ENCODE measurements at regions not wholly inside any gene's neighbourhood (a gene's known extent, or its start where the extent isn't known, plus 50 kb on each side); places are given as distances from the start of the nearest gene placed in this dataset.
"Not testable (repeated sequence)": the region's sequence is repeated elsewhere in the genome, so short reads cannot be mapped to it uniquely, and the experiment has no call there.

DNA sequence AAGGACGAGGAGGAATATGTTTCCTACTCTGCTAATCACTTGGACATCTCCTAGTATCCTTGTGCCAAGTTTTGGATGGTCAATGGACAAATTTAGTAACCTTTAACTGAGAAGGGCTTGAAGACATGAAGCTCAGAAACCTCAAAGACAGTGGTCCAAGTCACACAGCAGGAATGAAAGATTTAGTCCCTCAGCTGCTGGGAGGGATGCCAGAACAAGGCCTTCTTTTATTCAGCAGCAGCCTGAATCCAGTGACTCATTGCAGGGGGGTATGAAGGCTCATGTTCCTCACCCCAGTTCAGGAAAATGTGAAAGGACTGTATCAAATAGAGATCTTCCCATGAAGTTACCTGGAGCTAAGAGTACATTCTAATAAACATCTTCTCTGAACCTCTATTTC, 214.9 kb upstream of the UGT8 start:
- no peak for DNase-seq

GRCh38 chr4:114384629-114385028, 214.0 kb upstream of the UGT8 start:
- DNase-seq = no peak

- DNase-seq = no peak
Measured at GRCh38 chr4:114385195-114385985, 213.2 kb upstream of the UGT8 start.

DNA sequence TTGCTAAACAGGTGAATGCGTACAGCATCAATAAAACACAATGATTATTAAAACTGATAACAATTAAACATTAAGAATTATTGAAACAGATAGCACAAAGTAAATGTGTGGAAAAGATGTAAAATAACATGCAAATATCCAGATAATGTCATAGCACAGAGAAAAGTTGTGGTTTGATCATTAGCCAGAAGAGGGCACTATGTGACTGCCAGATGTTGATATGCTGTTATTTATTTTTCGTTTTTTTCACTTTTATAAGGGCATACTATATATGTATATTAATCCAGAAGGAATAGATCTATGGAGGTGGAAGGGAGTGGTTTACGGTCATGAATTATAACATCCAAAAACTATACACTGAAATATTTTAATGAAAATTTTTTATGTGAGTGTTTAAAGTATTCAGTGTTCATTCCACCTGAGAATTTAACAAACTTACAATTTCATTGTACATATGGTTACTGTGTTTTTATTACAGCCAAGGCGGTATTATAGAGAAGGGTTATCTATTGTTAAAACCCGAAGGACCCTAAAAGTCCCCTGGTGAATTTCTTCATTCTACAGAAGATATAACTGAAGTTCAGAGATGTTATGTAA, 211.9 kb upstream of the UGT8 start:
- no peak for DNase-seq

DNA sequence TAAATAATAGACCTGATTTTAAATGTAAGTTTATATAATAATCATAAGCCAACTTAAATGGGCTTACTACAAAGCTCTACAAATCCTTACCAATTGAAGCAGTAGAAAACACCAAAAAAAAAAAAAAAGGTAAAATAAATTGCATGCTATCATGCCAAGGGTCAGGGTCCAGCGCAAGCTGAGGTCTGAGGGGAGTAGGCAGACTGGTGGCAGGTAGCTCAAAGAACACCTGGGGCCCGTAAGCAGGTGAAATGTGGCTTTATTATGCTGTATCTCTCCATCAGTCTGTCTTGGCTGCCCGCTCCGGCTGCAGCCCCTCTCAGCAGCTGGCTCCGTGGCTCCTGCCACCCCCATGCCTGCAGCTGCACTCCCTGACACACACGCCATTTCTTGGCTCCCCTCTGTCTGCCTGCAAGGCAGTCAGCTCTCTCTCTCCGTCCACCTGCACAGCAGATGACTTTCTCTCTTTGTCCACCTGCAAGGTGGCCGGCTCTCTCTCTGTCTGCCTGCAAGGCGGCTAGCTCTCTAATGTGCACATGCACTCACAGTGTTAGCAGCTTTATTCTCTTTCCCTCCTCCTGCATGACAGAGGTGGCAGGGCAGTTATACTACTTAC, 209.4 kb upstream of the UGT8 start:
- DNase-seq = no peak

GRCh38 chr4:114393295-114394038, 205.1 kb upstream of the UGT8 start:
- no peak for DNase-seq

DNA sequence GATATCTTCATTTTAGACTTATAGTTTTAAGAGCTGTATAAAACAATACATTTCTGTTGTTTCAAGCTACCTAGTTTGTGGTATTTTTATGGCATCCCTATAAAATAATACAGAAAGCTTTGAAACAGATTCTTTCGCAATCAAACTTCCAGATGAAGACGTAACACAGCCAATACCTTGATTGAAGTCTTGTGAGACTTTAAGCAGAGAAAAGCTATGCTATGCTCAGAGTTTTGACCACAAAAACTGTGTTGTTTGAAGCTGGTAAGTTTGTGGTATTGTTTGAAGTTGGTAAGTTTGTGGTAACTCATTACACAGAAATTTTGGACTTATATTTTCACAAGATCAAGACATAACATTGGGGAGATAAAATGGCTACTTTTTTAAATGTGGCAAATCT, 201.8 kb upstream of the UGT8 start:
- DNase-seq = no peak

DNA sequence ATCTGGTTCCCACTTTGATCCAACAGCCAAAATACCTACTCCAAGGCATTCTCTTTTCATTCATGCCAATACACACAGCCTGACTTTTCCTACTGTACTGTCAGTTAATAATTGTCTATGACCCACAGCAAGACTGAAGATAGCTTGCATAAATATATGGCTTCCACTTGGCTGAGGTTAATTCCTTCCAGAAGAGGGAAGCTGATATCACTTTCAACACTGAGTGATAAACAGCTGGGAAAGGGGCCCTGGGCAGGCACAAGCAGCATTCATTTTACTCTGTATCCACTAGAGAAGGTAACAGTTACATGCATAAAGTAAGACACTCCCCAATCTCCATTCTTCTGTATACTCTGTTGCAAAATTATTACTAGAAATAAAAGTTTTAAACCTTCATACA, 200.2 kb upstream of the UGT8 start:
- no peak for DNase-seq

DNA sequence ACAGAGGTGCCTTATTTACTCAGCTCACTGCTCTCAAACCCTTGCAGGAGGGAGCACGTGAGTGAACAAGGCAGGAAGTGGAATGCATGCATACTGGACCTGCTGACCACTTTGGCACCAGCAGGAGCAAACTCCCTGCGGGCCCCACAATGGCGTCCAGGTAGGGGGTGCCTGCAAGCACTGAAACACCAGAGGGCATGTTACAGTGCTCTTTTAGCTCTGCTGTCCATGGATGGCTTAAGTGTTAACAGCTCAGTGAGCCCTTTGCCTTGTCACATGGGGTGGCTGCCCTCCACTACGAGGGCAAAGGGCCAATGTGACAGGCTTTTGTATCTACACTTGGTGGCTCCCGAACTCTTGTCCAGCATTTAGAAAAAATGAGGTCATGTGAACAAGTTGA, 199.5 kb upstream of the UGT8 start:
- no peak for DNase-seq

DNA sequence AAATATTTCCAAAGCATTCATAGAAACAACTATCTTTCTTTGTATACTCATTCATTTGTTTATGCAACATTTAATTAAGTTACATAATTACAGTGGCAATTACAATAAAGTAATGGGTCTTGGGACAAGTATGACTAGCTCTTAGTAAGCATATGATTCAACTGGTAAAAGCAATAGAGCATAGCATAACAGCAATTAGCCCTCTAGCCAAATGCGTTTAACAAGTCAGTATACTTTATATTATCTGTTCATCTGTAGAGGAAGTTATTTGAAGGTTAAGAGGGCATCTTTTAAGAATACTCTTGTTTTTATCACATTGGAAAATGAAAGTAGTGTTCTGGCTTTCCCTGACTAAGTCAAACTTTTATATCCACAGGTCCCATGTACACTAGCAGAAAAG, 198.1 kb upstream of the UGT8 start:
- DNase-seq = no peak

DNA sequence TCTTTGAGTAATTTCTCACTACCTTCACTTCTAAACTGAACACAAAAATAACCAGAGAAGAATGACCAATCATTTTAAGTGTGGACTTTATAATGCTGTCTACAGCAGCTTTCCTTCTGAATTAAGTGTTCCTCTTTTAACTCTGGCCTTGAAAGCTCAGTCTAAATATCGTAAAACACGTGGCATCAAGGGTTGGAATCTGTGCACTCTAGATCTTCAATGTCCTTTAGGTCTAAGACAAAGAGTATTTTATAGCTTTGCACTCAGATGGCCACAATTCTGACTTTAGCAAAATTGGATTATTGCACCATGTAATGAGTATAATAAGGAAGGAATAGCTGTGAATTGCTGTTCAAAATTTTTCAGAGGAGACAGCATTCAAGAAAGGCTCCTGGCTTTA, 197.1 kb upstream of the UGT8 start:
- no peak for DNase-seq

DNA sequence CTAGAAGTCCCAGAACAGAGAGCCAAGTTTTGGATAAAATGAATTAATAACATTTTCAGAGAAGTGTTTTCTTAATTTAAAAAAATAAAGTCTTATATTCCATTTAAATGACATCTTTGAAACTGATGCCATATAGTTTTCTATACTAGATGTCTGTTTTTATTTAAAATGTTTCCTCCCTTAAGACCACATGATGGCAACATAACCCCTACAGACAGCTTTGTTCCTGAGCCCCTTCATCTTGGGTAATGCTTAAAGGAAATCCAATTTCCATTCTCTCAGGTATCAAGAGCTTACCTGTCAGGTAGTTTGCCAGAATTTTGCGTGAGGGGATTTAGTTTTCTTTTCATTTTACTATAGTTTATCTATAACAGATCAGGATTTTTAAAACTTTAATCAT, 181.4 kb upstream of the UGT8 start:
- DNase-seq = no peak

- DNase-seq = no peak
Measured at GRCh38 chr4:114420069-114420468, 178.5 kb upstream of the UGT8 start.

DNA sequence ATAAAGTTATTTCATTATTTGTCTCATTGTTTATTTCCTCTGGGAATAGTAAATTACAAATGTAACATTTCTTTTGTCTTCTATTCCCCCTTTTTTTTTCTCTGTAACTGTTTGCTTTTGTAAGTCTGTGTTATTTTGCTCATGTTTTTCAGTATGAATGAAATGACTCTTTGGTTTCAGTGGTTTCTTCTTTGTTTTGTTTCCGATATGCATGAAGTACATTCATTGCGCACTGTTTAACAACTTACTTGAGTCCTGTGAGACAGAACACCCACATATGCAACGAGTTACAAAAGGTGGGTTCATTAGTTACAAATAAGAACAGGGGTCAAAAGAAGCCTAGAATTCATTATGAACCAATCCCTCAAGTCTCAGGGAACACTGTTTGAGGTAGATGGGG, 175.0 kb upstream of the UGT8 start:
- no peak for DNase-seq

DNA sequence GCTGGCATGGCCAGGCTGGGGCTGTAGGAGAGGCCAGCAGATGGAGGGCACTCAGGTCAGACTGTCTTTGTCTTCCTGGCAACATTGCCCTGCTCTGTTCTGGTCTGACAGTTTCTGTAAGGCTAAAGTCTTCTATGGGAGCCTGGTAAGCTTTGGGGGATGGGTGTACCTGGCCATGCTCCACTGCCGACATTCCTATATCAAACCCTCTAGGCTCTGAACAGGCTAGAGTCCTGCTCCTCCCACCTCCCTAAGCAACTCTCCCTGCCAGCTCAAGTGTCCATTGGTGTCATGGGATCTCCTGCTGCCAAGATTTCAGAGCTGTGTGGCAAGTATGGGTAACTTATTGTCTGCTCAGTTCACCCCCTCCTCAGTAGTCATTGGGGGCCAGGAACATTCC, 163.5 kb upstream of the UGT8 start:
- no peak for DNase-seq

- no peak for DNase-seq
Measured at GRCh38 chr4:114442856-114443255, 155.8 kb upstream of the UGT8 start.

DNA sequence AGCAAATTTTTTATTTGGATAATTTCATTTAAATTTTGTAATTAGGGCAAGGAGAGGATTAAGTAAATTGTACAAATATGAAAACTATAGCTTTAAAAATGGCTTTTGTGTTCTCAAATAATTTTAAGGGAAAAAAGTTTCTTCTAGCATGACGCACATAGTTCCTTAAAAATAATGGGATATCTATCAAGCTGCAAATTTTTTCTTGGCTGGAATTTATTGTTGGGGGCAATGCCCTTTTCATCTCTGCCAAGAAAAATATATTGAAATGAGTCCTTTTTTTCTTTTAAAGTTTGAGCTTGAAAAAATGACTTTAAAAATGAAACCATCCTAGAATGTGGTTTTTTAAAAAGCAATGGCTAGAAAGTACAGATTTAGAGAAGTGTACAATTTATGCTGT, 154.4 kb upstream of the UGT8 start:
- no peak for DNase-seq

DNA sequence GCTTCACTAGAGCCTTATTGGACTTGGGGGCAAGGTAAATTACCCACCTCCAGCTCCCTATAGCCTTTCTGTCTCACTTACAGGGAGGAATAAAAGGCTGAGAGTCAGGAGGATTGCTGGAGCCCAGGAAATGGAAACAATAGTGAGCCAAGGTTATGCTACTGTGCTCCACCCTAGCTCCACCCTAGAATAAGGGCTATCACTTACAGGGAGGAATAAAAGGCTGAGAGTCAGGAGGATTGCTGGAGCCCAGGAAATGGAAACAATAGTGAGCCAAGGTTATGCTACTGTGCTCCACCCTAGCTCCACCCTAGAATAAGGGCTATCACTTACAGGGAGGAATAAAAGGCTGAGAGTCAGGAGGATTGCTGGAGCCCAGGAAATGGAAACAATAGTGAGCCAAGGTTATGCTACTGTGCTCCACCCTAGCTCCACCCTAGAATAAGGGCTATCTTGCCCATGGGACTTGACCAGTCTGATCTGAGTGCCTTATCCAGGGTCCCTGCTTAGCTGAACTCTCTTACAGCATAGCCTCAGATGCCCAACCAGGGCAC, 150.6 kb upstream of the UGT8 start:
- DNase-seq = not testable (repeated sequence)

GRCh38 chr4:114458728-114459127, 139.9 kb upstream of the UGT8 start:
- no peak for DNase-seq

DNA sequence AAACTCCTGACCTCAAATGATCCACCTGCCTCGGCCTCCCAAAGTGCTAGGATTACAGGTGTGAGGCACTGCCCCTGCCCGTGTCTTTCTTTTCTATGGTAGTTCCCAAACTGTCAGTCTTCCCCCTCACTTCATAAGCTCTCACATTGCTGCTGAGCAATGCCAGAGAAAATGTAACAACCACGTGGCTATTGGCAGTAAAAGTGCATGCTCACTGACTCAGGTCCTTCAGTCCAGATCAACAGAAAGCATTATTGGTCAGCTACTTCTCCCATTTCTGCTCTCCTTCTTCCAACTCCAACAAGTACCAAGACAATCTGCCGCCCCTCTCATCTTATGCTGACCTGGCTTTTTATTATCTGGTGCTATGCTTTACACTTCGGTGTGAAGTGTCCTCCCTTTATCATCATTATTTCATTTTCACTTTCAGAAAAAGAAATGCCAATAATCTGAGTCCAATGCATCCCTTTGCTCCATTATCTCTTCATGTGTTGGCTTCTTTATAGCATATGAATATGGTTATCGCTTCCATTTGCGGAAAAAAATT, 133.8 kb upstream of the UGT8 start:
- DNase-seq = no peak

DNA sequence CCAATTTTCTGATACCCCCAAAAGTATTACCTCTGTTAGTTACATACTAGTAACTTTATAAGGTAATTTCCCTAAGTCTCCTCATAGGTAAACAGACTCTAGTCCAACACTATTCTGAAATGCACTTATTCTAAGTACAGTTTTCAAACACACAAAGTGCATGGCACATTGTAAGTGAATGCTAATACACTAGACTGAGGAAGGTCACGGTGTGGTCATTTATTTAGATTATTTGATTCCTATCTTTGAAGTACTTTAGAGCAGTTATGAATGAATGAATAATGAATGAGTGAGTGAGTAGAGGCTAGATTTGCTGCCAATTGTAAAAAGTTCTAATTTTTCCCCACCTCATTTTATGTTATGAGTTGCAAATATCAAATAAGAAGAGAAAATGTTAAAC, 132.8 kb upstream of the UGT8 start:
- no peak for DNase-seq

GRCh38 chr4:114466299-114466698, 132.3 kb upstream of the UGT8 start:
- DNase-seq = no peak
